Bronchial epithelial cell (primary cell): ENCODE measurements at regions not wholly inside any gene's neighbourhood (a gene's known extent, or its start where the extent isn't known, plus 50 kb on each side); places are given as distances from the start of the nearest gene placed in this dataset.

Experiments
- DNase-seq: peaks from one replicate; pipeline ENCODE4 v3.0.0-alpha.2; 2010; ENCODE audit warnings: low read depth
- FAIRE-seq: peaks from 2 replicates; lab custom pipeline; 2011; peaks lifted over from hg19 to GRCh38; lab: Jason Lieb, UNC
- H3K27me3 ChIP-seq: 2 replicates; pipeline ENCODE4 v1.5.1; 2011; ENCODE audit warnings: low read length; ENCODE audit not compliant: control insufficient read depth, insufficient read depth
- H3K36me3 ChIP-seq: 2 replicates; pipeline ENCODE4 v1.5.1; 2011; ENCODE audit warnings: low read length; ENCODE audit not compliant: control insufficient read depth, insufficient read depth
- H3K4me3 ChIP-seq: 2 replicates; pipeline ENCODE4 v1.5.1; 2011; ENCODE audit warnings: mild to moderate bottlenecking, low read depth, low read length, control low read depth
- TF ChIP-seq, protein P1 (sequence below): IDR thresholded peaks from 2 replicates; pipeline ENCODE4 v1.5.1; 2011; ENCODE audit warnings: mild to moderate bottlenecking, moderate library complexity, low read length, control low read depth, inconsistent platforms; ENCODE audit not compliant: insufficient read depth, severe bottlenecking

DNA sequence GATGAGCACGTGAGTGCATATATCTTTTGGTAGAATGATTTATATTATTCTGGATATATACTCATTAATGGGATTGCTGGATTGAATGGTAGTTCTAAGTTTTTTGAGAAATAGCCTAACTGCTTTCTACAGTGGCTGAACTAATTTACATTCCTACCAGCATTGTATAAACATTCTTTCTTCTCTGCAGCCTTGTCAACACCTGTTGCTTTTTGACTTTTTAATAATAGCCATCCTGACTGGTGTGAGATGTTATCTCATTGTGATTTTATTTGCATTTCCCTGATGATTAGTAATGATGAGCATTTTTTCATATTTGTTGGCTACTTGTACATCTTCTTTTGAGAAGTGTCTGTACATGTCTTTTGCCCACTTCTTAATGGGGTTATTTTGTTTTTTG is 116.3 kb downstream of the ADTRP start:
- no peaks in the 10 kb centered on the region for H3K36me3 ChIP-seq
- DNase-seq (no peak), FAIRE-seq (no peak)
- no peaks in the 10 kb centered on the region for H3K27me3 ChIP-seq
- H3K4me3 ChIP-seq: no peak overlapping the region
- TF ChIP-seq, protein P1, sequence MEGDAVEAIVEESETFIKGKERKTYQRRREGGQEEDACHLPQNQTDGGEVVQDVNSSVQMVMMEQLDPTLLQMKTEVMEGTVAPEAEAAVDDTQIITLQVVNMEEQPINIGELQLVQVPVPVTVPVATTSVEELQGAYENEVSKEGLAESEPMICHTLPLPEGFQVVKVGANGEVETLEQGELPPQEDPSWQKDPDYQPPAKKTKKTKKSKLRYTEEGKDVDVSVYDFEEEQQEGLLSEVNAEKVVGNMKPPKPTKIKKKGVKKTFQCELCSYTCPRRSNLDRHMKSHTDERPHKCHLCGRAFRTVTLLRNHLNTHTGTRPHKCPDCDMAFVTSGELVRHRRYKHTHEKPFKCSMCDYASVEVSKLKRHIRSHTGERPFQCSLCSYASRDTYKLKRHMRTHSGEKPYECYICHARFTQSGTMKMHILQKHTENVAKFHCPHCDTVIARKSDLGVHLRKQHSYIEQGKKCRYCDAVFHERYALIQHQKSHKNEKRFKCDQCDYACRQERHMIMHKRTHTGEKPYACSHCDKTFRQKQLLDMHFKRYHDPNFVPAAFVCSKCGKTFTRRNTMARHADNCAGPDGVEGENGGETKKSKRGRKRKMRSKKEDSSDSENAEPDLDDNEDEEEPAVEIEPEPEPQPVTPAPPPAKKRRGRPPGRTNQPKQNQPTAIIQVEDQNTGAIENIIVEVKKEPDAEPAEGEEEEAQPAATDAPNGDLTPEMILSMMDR: no peak

DNA sequence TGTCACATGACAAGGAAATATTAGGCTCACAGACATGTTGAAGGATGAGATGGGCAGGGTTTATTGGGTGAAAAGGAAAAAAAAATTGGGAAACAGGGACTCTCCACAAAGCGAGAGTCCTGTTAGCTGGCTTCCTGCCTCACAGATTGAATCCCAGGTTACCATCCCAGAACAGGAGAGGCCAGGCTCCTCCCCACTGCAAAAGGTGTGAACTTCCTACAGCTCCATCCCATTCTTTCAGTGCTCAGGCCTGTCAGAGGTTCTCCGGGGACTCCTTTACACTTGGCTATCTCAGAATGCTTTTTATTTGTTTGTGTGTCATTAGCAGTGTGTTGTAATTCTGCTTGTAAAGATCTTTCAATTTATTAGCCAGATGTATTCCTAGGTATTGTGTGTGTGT is 115.1 kb downstream of the ADTRP start:
- no peak overlapping the region for H3K4me3 ChIP-seq
- no peak for DNase-seq
- TF ChIP-seq, protein P1: no peak
- no peaks in the 10 kb centered on the region for H3K36me3 ChIP-seq
- no peak for FAIRE-seq
- H3K27me3 ChIP-seq: no peaks in the 10 kb centered on the region
